HL-60 (cell line): ENCODE measurements at regions not wholly inside any gene's neighbourhood (a gene's known extent, or its start where the extent isn't known, plus 50 kb on each side); places are given as distances from the start of the nearest gene placed in this dataset.
"Not testable (repeated sequence)": the region's sequence is repeated elsewhere in the genome, so short reads cannot be mapped to it uniquely, and the experiment has no call there.

Experiments used
- CTCF ChIP-seq: IDR thresholded peaks from one replicate; pipeline ENCODE4 v1.5.1; 2011; ENCODE audit warnings: low read length, control low read depth, inconsistent platforms; ENCODE audit not compliant: insufficient read depth
- POLR2AphosphoS5 ChIP-seq: IDR thresholded peaks from 2 replicates; pipeline ENCODE4 v1.6.1; 2012; ENCODE audit warnings: low read depth

- not testable (repeated sequence) for TF ChIP-seq CTCF, POLR2AphosphoS5
Observed at GRCh38 chr21:6498716-6499115, 4022.7 kb upstream of the TPTE start.
